ENCODE measurements at regions not wholly inside any gene's neighbourhood (a gene's known extent, or its start where the extent isn't known, plus 50 kb on each side); places are given as distances from the start of the nearest gene placed in this dataset.

- TF ChIP-seq CTCF (IDR thresholded peaks at IDR 0.05), result no peak
- no peak for TF ChIP-seq POLR2A (IDR thresholded peaks at IDR 0.05)
Observed at GRCh38 chr17:17416007-17416399, 60.8 kb upstream of the MED9 start.
